Astrocyte of the spinal cord (primary cell): ENCODE measurements at regions not wholly inside any gene's neighbourhood (a gene's known extent, or its start where the extent isn't known, plus 50 kb on each side); places are given as distances from the start of the nearest gene placed in this dataset.

Source experiments
- DNase-seq: peaks from one replicate; pipeline ENCODE4 v3.0.0; 2011; ENCODE audit warnings: low read depth, low spot score
- H3K4me3 ChIP-seq: 2 replicates; pipeline ENCODE4 v1.5.1; 2011; ENCODE audit warnings: low read depth, mild to moderate bottlenecking, low read length, moderate library complexity
- CTCF ChIP-seq: IDR thresholded peaks from 2 replicates; pipeline ENCODE4 v1.5.1; 2012; ENCODE audit warnings: low read depth, mild to moderate bottlenecking, low read length, inconsistent platforms
- in situ Hi-C: cut with HindIII; loops from 2 replicates; pipeline ENCODE4 v1.10.0; 2017; ENCODE audit warnings: low sequenced_read_pairs

GRCh38 chr6:71394926-71395325, 106.3 kb downstream of the OGFRL1 start:
- TF ChIP-seq CTCF, result no peak
- in situ Hi-C loops, result no loop called here
- no peak for DNase-seq
- H3K4me3 ChIP-seq, result no peak overlapping the region

GRCh38 chr6:71395731-71396409, 107.3 kb downstream of the OGFRL1 start:
- no peak overlapping the region for H3K4me3 ChIP-seq
- no peak for TF ChIP-seq CTCF
- in situ Hi-C loops, result no loop called here
- no peak for DNase-seq

GRCh38 chr6:71396410-71396801, 107.8 kb downstream of the OGFRL1 start:
- TF ChIP-seq CTCF, result no peak
- in situ Hi-C loops, result no loop called here
- DNase-seq, result no peak
- no peak overlapping the region for H3K4me3 ChIP-seq

- no peak overlapping the region for H3K4me3 ChIP-seq
- in situ Hi-C loops, result no loop called here
- no peak for DNase-seq
- no peak for TF ChIP-seq CTCF
These were observed 110.7 kb downstream of the OGFRL1 start for GRCh38 chr6:71399279-71399678.

GRCh38 chr6:71400852-71401251, 112.2 kb downstream of the OGFRL1 start:
- no peak for TF ChIP-seq CTCF
- in situ Hi-C loops, result no loop called here
- DNase-seq, result no peak
- H3K4me3 ChIP-seq, result no peak overlapping the region

- no peak for DNase-seq
- in situ Hi-C loops, result no loop called here
- TF ChIP-seq CTCF, result no peak
- no peak overlapping the region for H3K4me3 ChIP-seq
These were observed 113.5 kb downstream of the OGFRL1 start for GRCh38 chr6:71402096-71402495.
